A549 (cell line): ENCODE measurements at regions not wholly inside any gene's neighbourhood (a gene's known extent, or its start where the extent isn't known, plus 50 kb on each side); places are given as distances from the start of the nearest gene placed in this dataset.

Experiments
- ATAC-seq, 2 experiments: fragments of 200-7000 bp in 1 of 2; fragments of >200 bp in 1 of 2; cut with Nextera tagmentation in 1 of 2; cut with Tn5 transposase in 1 of 2; 3 replicates each; pipeline versions ENCODE4 v1.8.0 to v1.9.1; 2018 to 2020; ENCODE audit warnings: mild to moderate bottlenecking in 1 of 2, moderate library complexity in 1 of 2
- CTCF ChIA-PET: fragments of 300-600 bp; sonication (Branson Sonifier 250); formaldehyde crosslinking; extraction: SDS; loops from one replicate; lab custom pipeline; 2021; ENCODE audit warnings: antibody characterized with exemption, inconsistent platforms; lab: Yijun Ruan, JAX
- POLR2A ChIA-PET: fragments of 350-600 bp; formaldehyde crosslinking; extraction: SDS; loops from one replicate; lab custom pipeline; 2021; ENCODE audit warnings: antibody characterized with exemption, inconsistent platforms; lab: Yijun Ruan, JAX
- DNase-seq, 2 experiments: peaks; one replicate each; pipeline versions ENCODE4 v3.0.0 to v3.0.0-alpha.2; 2011 to 2016; ENCODE audit warnings: low read depth in 1 of 2, low spot score in 1 of 2
- FAIRE-seq: peaks from 2 replicates; lab custom pipeline; 2011; peaks lifted over from hg19 to GRCh38; lab: Jason Lieb, UNC
- H3K27ac ChIP-seq, 2 experiments: fragments of >200 bp; sonication (Bioruptor Twin); formaldehyde crosslinking; 3 replicates each; pipeline ENCODE4 v1.5.1; 2016 to 2017
- H3K4me1 ChIP-seq: fragments of >200 bp; sonication (Bioruptor Twin); formaldehyde crosslinking; 3 replicates; pipeline ENCODE4 v1.6.1; 2016
- H3K4me2 ChIP-seq: fragments of >200 bp; sonication (Bioruptor Twin); formaldehyde crosslinking; 3 replicates; pipeline ENCODE4 v1.6.1; 2016
- H3K4me3 ChIP-seq: fragments of >200 bp; sonication (Bioruptor Twin); formaldehyde crosslinking; 3 replicates; pipeline ENCODE4 v1.5.1; 2016
- H3K9me3 ChIP-seq: fragments of >200 bp; sonication (Bioruptor Twin); formaldehyde crosslinking; 3 replicates; pipeline ENCODE4 v1.6.1; 2016
- BHLHE40 ChIP-seq: IDR thresholded peaks from 2 replicates; pipeline ENCODE4 v1.6.1; 2012; ENCODE audit warnings: low read depth, low read length, inconsistent platforms
- CBX2 ChIP-seq: fragments of 200-600 bp; sonication (generic); IDR thresholded peaks from 2 replicates; pipeline ENCODE4 v1.6.1; 2016; ENCODE audit warnings: low read depth, mild to moderate bottlenecking, borderline replicate concordance
- CEBPB ChIP-seq, 2 experiments: fragments of >200 bp in 1 of 2; sonication (Bioruptor Twin) in 1 of 2; formaldehyde crosslinking in 1 of 2; IDR thresholded peaks; 2 replicates each; pipeline ENCODE4 v1.6.1; 2012 to 2016
- CHD2 ChIP-seq: fragments of 150-350 bp; IDR thresholded peaks from 2 replicates; pipeline ENCODE4 v1.6.1; 2014; ENCODE audit warnings: low read length; ENCODE audit not compliant: partially characterized antibody
- E2F6 ChIP-seq: IDR thresholded peaks from 2 replicates; pipeline ENCODE4 v1.6.1; 2012; ENCODE audit warnings: low read depth, borderline replicate concordance
- EHMT2 ChIP-seq: fragments of 200-600 bp; sonication (generic); IDR thresholded peaks from 2 replicates; pipeline ENCODE4 v1.6.1; 2016; ENCODE audit warnings: antibody characterized with exemption, low read depth, mild to moderate bottlenecking, moderate library complexity
- ELK1 ChIP-seq: fragments of 150-350 bp; IDR thresholded peaks from 2 replicates; pipeline ENCODE4 v1.6.1; 2014; ENCODE audit warnings: low read depth, mild to moderate bottlenecking, low read length
- FOSL2 ChIP-seq, 2 experiments: fragments of 450-650 bp in 1 of 2; fragments of >200 bp in 1 of 2; sonication (Bioruptor Twin) in 1 of 2; formaldehyde crosslinking; IDR thresholded peaks; 2 replicates each; pipeline versions ENCODE4 v1.5.0 to v1.6.1; 2016 to 2020; ENCODE audit warnings: mild to moderate bottlenecking in 1 of 2, moderate library complexity in 1 of 2
- HOXA7 ChIP-seq: fragments of 250-450 bp; sonication (Bioruptor Pico); IDR thresholded peaks from 2 replicates; pipeline ENCODE4 v1.5.0; 2020; ENCODE audit warnings: mild to moderate bottlenecking, moderate library complexity
- HOXB5 ChIP-seq: fragments of 250-450 bp; sonication (Bioruptor Pico); IDR thresholded peaks from 2 replicates; pipeline ENCODE4 v1.5.0; 2020; ENCODE audit warnings: mild to moderate bottlenecking, moderate library complexity
- JUN ChIP-seq, 2 experiments: fragments of >200 bp; sonication (Bioruptor Twin); formaldehyde crosslinking; IDR thresholded peaks; 2 replicates in 1 of 2; 3 replicates in 1 of 2; pipeline ENCODE4 v1.6.1; 2016 to 2017
- KDM5A ChIP-seq: fragments of 200-600 bp; sonication (generic); IDR thresholded peaks from 2 replicates; pipeline ENCODE4 v1.6.1; 2016; ENCODE audit warnings: antibody characterized with exemption, mild to moderate bottlenecking
- MAZ ChIP-seq: fragments of 150-350 bp; IDR thresholded peaks from 2 replicates; pipeline ENCODE4 v1.6.1; 2014; ENCODE audit warnings: antibody characterized with exemption, low read depth, low read length, borderline replicate concordance
- MYC ChIP-seq: IDR thresholded peaks from 2 replicates; pipeline ENCODE4 v1.6.1; 2012; ENCODE audit warnings: mild to moderate bottlenecking, inconsistent platforms, low read length, improper control_type of control experiment, borderline replicate concordance
- PBX3 ChIP-seq: IDR thresholded peaks from 2 replicates; pipeline ENCODE4 v1.6.1; 2012
- RFX5 ChIP-seq: fragments of 450-650 bp; IDR thresholded peaks from 2 replicates; pipeline ENCODE4 v1.7.1; 2014; ENCODE audit warnings: antibody characterized with exemption, mild to moderate bottlenecking, moderate library complexity
- TFCP2L1 ChIP-seq: fragments of 250-450 bp; sonication (Bioruptor Pico); IDR thresholded peaks from 2 replicates; pipeline ENCODE4 v1.5.0; 2021; ENCODE audit warnings: mild to moderate bottlenecking
- ZNF302 ChIP-seq: fragments of 250-450 bp; sonication (Bioruptor Pico); IDR thresholded peaks from 2 replicates; pipeline ENCODE4 v1.9.0; 2021; ENCODE audit warnings: inconsistent platforms, mild to moderate bottlenecking, moderate library complexity
- ZSCAN20 ChIP-seq: fragments of 250-450 bp; sonication (Bioruptor Pico); IDR thresholded peaks from 2 replicates; pipeline ENCODE4 v1.8.0; 2022; ENCODE audit warnings: mild to moderate bottlenecking, moderate library complexity
- WGBS: methylation state at CpG from one replicate; pipeline ENCODE4 v1.1.6; 2017; ENCODE audit errors: missing lambda C conversion rate; 5-methylcytosine and 5-hydroxymethylcytosine counted together
- TF ChIP-seq, protein P1 (sequence below): fragments of 250-450 bp; sonication (Bioruptor Pico); IDR thresholded peaks from 2 replicates; pipeline ENCODE4 v1.5.0; 2021; ENCODE audit warnings: mild to moderate bottlenecking, moderate library complexity, borderline replicate concordance
- TF ChIP-seq, protein P2 (sequence below): fragments of 200-600 bp; sonication (generic); IDR thresholded peaks from 2 replicates; pipeline ENCODE4 v1.6.1; 2016; ENCODE audit warnings: antibody characterized with exemption, mild to moderate bottlenecking, moderate library complexity
- TF ChIP-seq, protein P3 (sequence below): fragments of >200 bp; sonication (Bioruptor Twin); formaldehyde crosslinking; IDR thresholded peaks from 2 replicates; pipeline ENCODE4 v1.6.1; 2016

- TF ChIP-seq, protein P1, sequence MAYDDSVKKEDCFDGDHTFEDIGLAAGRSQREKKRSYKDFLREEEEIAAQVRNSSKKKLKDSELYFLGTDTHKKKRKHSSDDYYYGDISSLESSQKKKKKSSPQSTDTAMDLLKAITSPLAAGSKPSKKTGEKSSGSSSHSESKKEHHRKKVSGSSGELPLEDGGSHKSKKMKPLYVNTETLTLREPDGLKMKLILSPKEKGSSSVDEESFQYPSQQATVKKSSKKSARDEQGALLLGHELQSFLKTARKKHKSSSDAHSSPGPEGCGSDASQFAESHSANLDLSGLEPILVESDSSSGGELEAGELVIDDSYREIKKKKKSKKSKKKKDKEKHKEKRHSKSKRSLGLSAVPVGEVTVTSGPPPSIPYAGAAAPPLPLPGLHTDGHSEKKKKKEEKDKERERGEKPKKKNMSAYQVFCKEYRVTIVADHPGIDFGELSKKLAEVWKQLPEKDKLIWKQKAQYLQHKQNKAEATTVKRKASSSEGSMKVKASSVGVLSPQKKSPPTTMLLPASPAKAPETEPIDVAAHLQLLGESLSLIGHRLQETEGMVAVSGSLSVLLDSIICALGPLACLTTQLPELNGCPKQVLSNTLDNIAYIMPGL (CRISPR knock-in tag) = no peak
- no peak for TF ChIP-seq EHMT2
These were observed 316.3 kb downstream of the OXSM start (continued) for GRCh38 chr3:26106228-26106627.

- FAIRE-seq (no peak), DNase-seq (no peak)
These were observed 319.1 kb downstream of the OXSM start for GRCh38 chr3:26108846-26109489.

DNA sequence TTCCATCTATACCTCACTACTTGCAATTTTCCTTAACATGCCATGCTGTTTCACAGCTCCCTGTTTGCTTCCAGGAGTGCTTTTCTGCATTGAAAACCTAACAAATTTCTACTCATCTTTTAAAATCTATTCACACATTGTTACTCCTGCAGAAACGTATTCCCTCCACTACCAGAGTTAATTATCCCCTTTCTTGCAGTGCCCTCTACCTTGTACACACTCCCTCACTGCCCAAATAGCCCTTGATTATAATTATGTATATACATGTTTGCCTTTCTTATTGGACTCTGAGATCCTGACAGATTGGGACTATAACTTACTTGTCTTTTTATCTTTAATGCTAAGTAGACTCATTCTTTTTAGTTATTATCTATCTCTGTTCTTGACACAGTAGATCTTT is 325.0 kb downstream of the OXSM start:
- no peak for FAIRE-seq
- ChIA-PET CTCF (no interaction called here), POLR2A (no interaction called here)
- Histone ChIP-seq H3K4me1 (no peaks in the 10 kb centered on the region), H3K9me3 (no peaks in the 10 kb centered on the region), H3K27ac (no peak overlapping the region), H3K4me3 (no peak overlapping the region), H3K4me2 (no peak overlapping the region)
- no peak for TF ChIP-seq CEBPB (IDR thresholded peaks at IDR 0.05)
- no peak for TF ChIP-seq E2F6
- no peak for TF ChIP-seq ELK1
- TF ChIP-seq HOXB5 (CRISPR knock-in tag) = no peak
- no peak for TF ChIP-seq ZNF302 (CRISPR knock-in tag)
- no peak for TF ChIP-seq BHLHE40
- no peak for TF ChIP-seq MYC
- TF ChIP-seq MAZ = no peak
- no peak for TF ChIP-seq TFCP2L1 (CRISPR knock-in tag)
- TF ChIP-seq PBX3 = no peak
- TF ChIP-seq JUN (IDR thresholded peaks at IDR 0.05) = no peak
- TF ChIP-seq RFX5 = no peak
- TF ChIP-seq CHD2 = no peak
- ATAC-seq = no peak
- DNase-seq = no peak
- WGBS = 0% methylated on average over 1 of the region's 1 CpG

More at GRCh38 chr3:26108846-26109489, 319.1 kb downstream of the OXSM start:
- no peak for ATAC-seq
- Histone ChIP-seq H3K4me3 (no peak overlapping the region), H3K27ac (no peak overlapping the region), H3K4me1 (no peaks in the 10 kb centered on the region), H3K9me3 (no peaks in the 10 kb centered on the region), H3K4me2 (no peak overlapping the region)
- TF ChIP-seq KDM5A (no peak), ZSCAN20 (CRISPR knock-in tag) (no peak), FOSL2 (IDR thresholded peaks at IDR 0.05) (no peak), FOSL2 (CRISPR knock-in tag; IDR thresholded peaks at IDR 0.05) (no peak), HOXA7 (no peak), CBX2 (no peak), PBX3 (no peak)
- TF ChIP-seq, protein P2, sequence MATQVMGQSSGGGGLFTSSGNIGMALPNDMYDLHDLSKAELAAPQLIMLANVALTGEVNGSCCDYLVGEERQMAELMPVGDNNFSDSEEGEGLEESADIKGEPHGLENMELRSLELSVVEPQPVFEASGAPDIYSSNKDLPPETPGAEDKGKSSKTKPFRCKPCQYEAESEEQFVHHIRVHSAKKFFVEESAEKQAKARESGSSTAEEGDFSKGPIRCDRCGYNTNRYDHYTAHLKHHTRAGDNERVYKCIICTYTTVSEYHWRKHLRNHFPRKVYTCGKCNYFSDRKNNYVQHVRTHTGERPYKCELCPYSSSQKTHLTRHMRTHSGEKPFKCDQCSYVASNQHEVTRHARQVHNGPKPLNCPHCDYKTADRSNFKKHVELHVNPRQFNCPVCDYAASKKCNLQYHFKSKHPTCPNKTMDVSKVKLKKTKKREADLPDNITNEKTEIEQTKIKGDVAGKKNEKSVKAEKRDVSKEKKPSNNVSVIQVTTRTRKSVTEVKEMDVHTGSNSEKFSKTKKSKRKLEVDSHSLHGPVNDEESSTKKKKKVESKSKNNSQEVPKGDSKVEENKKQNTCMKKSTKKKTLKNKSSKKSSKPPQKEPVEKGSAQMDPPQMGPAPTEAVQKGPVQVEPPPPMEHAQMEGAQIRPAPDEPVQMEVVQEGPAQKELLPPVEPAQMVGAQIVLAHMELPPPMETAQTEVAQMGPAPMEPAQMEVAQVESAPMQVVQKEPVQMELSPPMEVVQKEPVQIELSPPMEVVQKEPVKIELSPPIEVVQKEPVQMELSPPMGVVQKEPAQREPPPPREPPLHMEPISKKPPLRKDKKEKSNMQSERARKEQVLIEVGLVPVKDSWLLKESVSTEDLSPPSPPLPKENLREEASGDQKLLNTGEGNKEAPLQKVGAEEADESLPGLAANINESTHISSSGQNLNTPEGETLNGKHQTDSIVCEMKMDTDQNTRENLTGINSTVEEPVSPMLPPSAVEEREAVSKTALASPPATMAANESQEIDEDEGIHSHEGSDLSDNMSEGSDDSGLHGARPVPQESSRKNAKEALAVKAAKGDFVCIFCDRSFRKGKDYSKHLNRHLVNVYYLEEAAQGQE = no peak
- TF ChIP-seq, protein P3, sequence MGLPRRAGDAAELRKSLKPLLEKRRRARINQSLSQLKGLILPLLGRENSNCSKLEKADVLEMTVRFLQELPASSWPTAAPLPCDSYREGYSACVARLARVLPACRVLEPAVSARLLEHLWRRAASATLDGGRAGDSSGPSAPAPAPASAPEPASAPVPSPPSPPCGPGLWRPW = no peak
- ChIA-PET POLR2A (no interaction called here), CTCF (no interaction called here)
- 7% methylated on average over 2 of the region's 2 CpGs for WGBS
